DOHH2 (cell line): ENCODE measurements at regions not wholly inside any gene's neighbourhood (a gene's known extent, or its start where the extent isn't known, plus 50 kb on each side); places are given as distances from the start of the nearest gene placed in this dataset.

ENCODE experiments used
- CTCF ChIP-seq: fragments of 200-600 bp; sonication (generic); IDR thresholded peaks from one replicate; pipeline ENCODE4 v1.5.1; 2014; ENCODE audit warnings: antibody characterized with exemption, mild to moderate bottlenecking, low read depth, low read length; ENCODE audit not compliant: poor library complexity, severe bottlenecking
- EZH2phosphoT487 ChIP-seq: fragments of 200-600 bp; sonication (generic); IDR thresholded peaks from 2 replicates; pipeline ENCODE4 v1.6.1; 2017; ENCODE audit warnings: borderline replicate concordance, mild to moderate bottlenecking, antibody characterized with exemption, low read length, moderate library complexity, mixed read lengths

DNA sequence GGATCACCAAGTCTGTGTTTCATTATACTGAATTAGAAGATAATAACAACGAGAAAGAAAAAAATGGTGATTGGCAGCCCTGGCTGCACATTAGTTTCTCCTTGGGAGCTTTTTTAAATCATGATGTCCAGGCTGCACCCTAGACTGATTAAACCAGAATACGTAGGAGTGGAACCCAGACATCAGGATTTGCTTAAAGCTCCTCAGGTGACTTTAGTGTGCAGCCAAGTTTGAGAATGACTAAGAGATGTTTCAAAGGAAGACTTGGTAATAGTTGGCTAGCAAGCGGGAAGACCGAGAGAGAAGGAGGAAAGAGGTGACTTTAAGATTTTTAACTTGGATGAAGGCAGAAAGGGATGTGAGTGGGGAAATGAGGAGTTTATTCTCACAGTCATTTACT is 71.4 kb upstream of the SERP2 start:
- TF ChIP-seq CTCF (no peak), EZH2phosphoT487 (no peak)
